ENCODE measurements at regions not wholly inside any gene's neighbourhood (a gene's known extent, or its start where the extent isn't known, plus 50 kb on each side); places are given as distances from the start of the nearest gene placed in this dataset.

GRCh38 chr20:57780398-57780797, 70.6 kb upstream of the PMEPA1 start:
- no peaks in the 10 kb centered on the region for H3K9me3 ChIP-seq
- ChIA-PET CTCF (no interaction called here), POLR2A (no interaction called here)
- Mint-ChIP-seq H3K27ac (no peak overlapping the region), H3K4me1 (no peaks in the 10 kb centered on the region), H3K9me3 (peaks cover 0 to 4% (median 0%) of the 10 kb centered on the region in 3 donors), H3K4me3 (no peak overlapping the region), H3K36me3 (no peaks in the 10 kb centered on the region), H3K27me3 (peaks cover 16 to 26% of the 10 kb centered on the region in 2 donors)
- H3K4me3 ChIP-seq (ENCODE audit: control insufficient read depth in 1 of 2, extremely low read depth in 1 of 2, low read length in 1 of 2), result no peak overlapping the region
- WGBS (ENCODE audit: insufficient coverage), result 95% methylated on average over 3 of the region's 5 CpGs
- no peak for ATAC-seq (replicated peaks in 1 of 4)
- H3K4me1 ChIP-seq (ENCODE audit: control insufficient read depth in 1 of 2, extremely low read depth in 1 of 2, insufficient read depth in 2 of 2, low read length in 2 of 2), result no peaks in the 10 kb centered on the region
- H3K36me3 ChIP-seq (ENCODE audit: control insufficient read depth in 2 of 2, extremely low read depth in 1 of 2, insufficient read depth in 1 of 2, low read length in 1 of 2), result no peaks in the 10 kb centered on the region
- no peak for DNase-seq
- H3K27me3 ChIP-seq (replicated peaks in 1 of 2; ENCODE audit: control insufficient read depth in 2 of 2, extremely low read depth in 1 of 2, insufficient read depth in 2 of 2, low read length in 1 of 2), result peaks cover 0 to 25% of the 10 kb centered on the region in 2 experiments
- H3K27ac ChIP-seq (ENCODE audit: low read length), result no peak overlapping the region

GRCh38 chr20:57779401-57780003, 69.7 kb upstream of the PMEPA1 start:
- DNase-seq (no peak), ATAC-seq (replicated peaks in 1 of 4) (no peak)
- ChIA-PET POLR2A (interaction anchor here in 1 of 2 donors (0.6 kb wide), 1 partner anchor 11 kb away, joined by 3 read pairs; no protein-coding TSS in a partner anchor), CTCF (no interaction called here)
- H3K4me1 Mint-ChIP-seq, result no peaks in the 10 kb centered on the region
- Histone ChIP-seq H3K36me3 (ENCODE audit: control insufficient read depth in 2 of 2, extremely low read depth in 1 of 2, insufficient read depth in 1 of 2, low read length in 1 of 2) (no peaks in the 10 kb centered on the region), H3K4me3 (ENCODE audit: control insufficient read depth in 1 of 2, extremely low read depth in 1 of 2, low read length in 1 of 2) (no peak overlapping the region), H3K9me3 (no peaks in the 10 kb centered on the region), H3K27ac (ENCODE audit: low read length) (no peak overlapping the region), H3K27me3 (replicated peaks in 1 of 2; ENCODE audit: control insufficient read depth in 2 of 2, extremely low read depth in 1 of 2, insufficient read depth in 2 of 2, low read length in 1 of 2) (peaks cover 0 to 26% of the 10 kb centered on the region in 2 experiments), H3K4me1 (ENCODE audit: control insufficient read depth in 1 of 2, extremely low read depth in 1 of 2, insufficient read depth in 2 of 2, low read length in 2 of 2) (no peaks in the 10 kb centered on the region)
- H3K27ac Mint-ChIP-seq, result no peak overlapping the region
- H3K4me3 Mint-ChIP-seq, result no peak overlapping the region
- H3K36me3 Mint-ChIP-seq, result no peaks in the 10 kb centered on the region
- H3K27me3 Mint-ChIP-seq, result peaks cover 16 to 26% of the 10 kb centered on the region in 2 donors
- WGBS (ENCODE audit: insufficient coverage), result 87% methylated on average over 7 of the region's 9 CpGs
- peaks cover 0 to 4% (median 0%) of the 10 kb centered on the region in 3 donors for H3K9me3 Mint-ChIP-seq

GRCh38 chr20:57777911-57778310, 68.1 kb upstream of the PMEPA1 start:
- DNase-seq, result no peak
- POLR2A ChIA-PET, result no interaction called here

GRCh38 chr20:57774951-57775350, 65.1 kb upstream of the PMEPA1 start:
- 71% methylated on average over 3 of the region's 5 CpGs for WGBS (ENCODE audit: insufficient coverage)
- Histone ChIP-seq H3K4me1 (ENCODE audit: control insufficient read depth in 1 of 2, extremely low read depth in 1 of 2, insufficient read depth in 2 of 2, low read length in 2 of 2) (no peaks in the 10 kb centered on the region), H3K27ac (ENCODE audit: low read length) (no peak overlapping the region), H3K27me3 (replicated peaks in 1 of 2; ENCODE audit: control insufficient read depth in 2 of 2, extremely low read depth in 1 of 2, insufficient read depth in 2 of 2, low read length in 1 of 2) (peaks cover 0 to 16% of the 10 kb centered on the region in 2 experiments), H3K36me3 (ENCODE audit: control insufficient read depth in 2 of 2, extremely low read depth in 1 of 2, insufficient read depth in 1 of 2, low read length in 1 of 2) (no peaks in the 10 kb centered on the region), H3K9me3 (no peaks in the 10 kb centered on the region), H3K4me3 (ENCODE audit: control insufficient read depth in 1 of 2, extremely low read depth in 1 of 2, low read length in 1 of 2) (no peak overlapping the region)
- POLR2A ChIA-PET, result no interaction called here
- no peak for DNase-seq
- ATAC-seq (replicated peaks in 1 of 4), result no peak
- peaks cover 0 to 7% (median 3%) of the 10 kb centered on the region in 3 donors for H3K4me1 Mint-ChIP-seq
- H3K36me3 Mint-ChIP-seq, result no peaks in the 10 kb centered on the region
- peaks cover 12% of the 10 kb centered on the region in 2 donors for H3K27me3 Mint-ChIP-seq
- no peak overlapping the region for H3K27ac Mint-ChIP-seq
- CTCF ChIA-PET, result no interaction called here
- no peak overlapping the region for H3K4me3 Mint-ChIP-seq
- H3K9me3 Mint-ChIP-seq, result no peaks in the 10 kb centered on the region

More at GRCh38 chr20:57777911-57778310, 68.1 kb upstream of the PMEPA1 start:
- Histone ChIP-seq H3K4me1 (ENCODE audit: control insufficient read depth in 1 of 2, extremely low read depth in 1 of 2, insufficient read depth in 2 of 2, low read length in 2 of 2) (no peaks in the 10 kb centered on the region), H3K27me3 (replicated peaks in 1 of 2; ENCODE audit: control insufficient read depth in 2 of 2, extremely low read depth in 1 of 2, insufficient read depth in 2 of 2, low read length in 1 of 2) (peaks cover 0 to 25% of the 10 kb centered on the region in 2 experiments), H3K9me3 (no peaks in the 10 kb centered on the region), H3K27ac (ENCODE audit: low read length) (no peak overlapping the region), H3K36me3 (ENCODE audit: control insufficient read depth in 2 of 2, extremely low read depth in 1 of 2, insufficient read depth in 1 of 2, low read length in 1 of 2) (no peaks in the 10 kb centered on the region), H3K4me3 (ENCODE audit: control insufficient read depth in 1 of 2, extremely low read depth in 1 of 2, low read length in 1 of 2) (no peak overlapping the region)
- Mint-ChIP-seq H3K27ac (no peak overlapping the region), H3K36me3 (no peaks in the 10 kb centered on the region), H3K4me1 (no peaks in the 10 kb centered on the region), H3K27me3 (peaks cover 18 to 23% of the 10 kb centered on the region in 2 donors), H3K9me3 (peaks cover 0 to 4% (median 0%) of the 10 kb centered on the region in 3 donors), H3K4me3 (no peak overlapping the region)
- CTCF ChIA-PET, result interaction anchor here in 1 of 2 donors (0.6 kb wide), 1 partner anchor 395 kb away, joined by 6 read pairs; no protein-coding TSS in a partner anchor
- no peak for ATAC-seq (replicated peaks in 1 of 4)
- no CpG with 5 or more reads among the region's 2 CpGs for WGBS (ENCODE audit: insufficient coverage)

- Mint-ChIP-seq H3K4me3 (no peak overlapping the region), H3K27ac (no peak overlapping the region), H3K9me3 (no peaks in the 10 kb centered on the region), H3K4me1 (peaks cover 0 to 7% (median 3%) of the 10 kb centered on the region in 3 donors), H3K27me3 (peaks cover 12 to 14% of the 10 kb centered on the region in 2 donors), H3K36me3 (no peaks in the 10 kb centered on the region)
- DNase-seq, result no peak
- Histone ChIP-seq H3K4me3 (ENCODE audit: control insufficient read depth in 1 of 2, extremely low read depth in 1 of 2, low read length in 1 of 2) (no peak overlapping the region), H3K9me3 (no peaks in the 10 kb centered on the region), H3K27ac (ENCODE audit: low read length) (no peak overlapping the region), H3K4me1 (ENCODE audit: control insufficient read depth in 1 of 2, extremely low read depth in 1 of 2, insufficient read depth in 2 of 2, low read length in 2 of 2) (no peaks in the 10 kb centered on the region), H3K36me3 (ENCODE audit: control insufficient read depth in 2 of 2, extremely low read depth in 1 of 2, insufficient read depth in 1 of 2, low read length in 1 of 2) (no peaks in the 10 kb centered on the region), H3K27me3 (replicated peaks in 1 of 2; ENCODE audit: control insufficient read depth in 2 of 2, extremely low read depth in 1 of 2, insufficient read depth in 2 of 2, low read length in 1 of 2) (peaks cover 0 to 14% of the 10 kb centered on the region in 2 experiments)
- ChIA-PET CTCF (no interaction called here), POLR2A (no interaction called here)
- WGBS (ENCODE audit: insufficient coverage), result 91% methylated on average over 10 of the region's 12 CpGs
- no peak for ATAC-seq (replicated peaks in 1 of 4)
These were observed 64.5 kb upstream of the PMEPA1 start for GRCh38 chr20:57774111-57774880.

GRCh38 chr20:57773059-57773815, 63.4 kb upstream of the PMEPA1 start:
- ATAC-seq (replicated peaks in 1 of 4) (no peak), DNase-seq (no peak)
- ChIA-PET CTCF (no interaction called here), POLR2A (no interaction called here)
- Histone ChIP-seq H3K36me3 (ENCODE audit: control insufficient read depth in 2 of 2, extremely low read depth in 1 of 2, insufficient read depth in 1 of 2, low read length in 1 of 2) (no peaks in the 10 kb centered on the region), H3K27me3 (replicated peaks in 1 of 2; ENCODE audit: control insufficient read depth in 2 of 2, extremely low read depth in 1 of 2, insufficient read depth in 2 of 2, low read length in 1 of 2) (peaks cover 0 to 14% of the 10 kb centered on the region in 2 experiments), H3K4me1 (ENCODE audit: control insufficient read depth in 1 of 2, extremely low read depth in 1 of 2, insufficient read depth in 2 of 2, low read length in 2 of 2) (no peaks in the 10 kb centered on the region), H3K27ac (ENCODE audit: low read length) (no peak overlapping the region), H3K9me3 (no peaks in the 10 kb centered on the region), H3K4me3 (ENCODE audit: control insufficient read depth in 1 of 2, extremely low read depth in 1 of 2, low read length in 1 of 2) (no peak overlapping the region)
- H3K27me3 Mint-ChIP-seq, result peaks cover 10 to 11% of the 10 kb centered on the region in 2 donors
- WGBS (ENCODE audit: insufficient coverage), result 91% methylated on average over 5 of the region's 9 CpGs
- peaks cover 0 to 7% (median 3%) of the 10 kb centered on the region in 3 donors for H3K4me1 Mint-ChIP-seq
- H3K9me3 Mint-ChIP-seq, result no peaks in the 10 kb centered on the region
- H3K27ac Mint-ChIP-seq, result no peak overlapping the region
- no peaks in the 10 kb centered on the region for H3K36me3 Mint-ChIP-seq
- H3K4me3 Mint-ChIP-seq, result no peak overlapping the region

Measured in T-cell (primary cell).